Endothelial cell of umbilical vein (primary cell): ENCODE measurements at regions not wholly inside any gene's neighbourhood (a gene's known extent, or its start where the extent isn't known, plus 50 kb on each side); places are given as distances from the start of the nearest gene placed in this dataset.

ENCODE experiments used
- BruUV-seq: library from RNA; stranded (reverse); fragments of 400-500 nt; replicated peaks from 2 replicates; lab custom pipeline; 2021; lab: Mats Ljungman, UMichigan
- CTCF ChIA-PET: fragments of 300-600, 350-600 bp; sonication (Branson Sonifier 250); formaldehyde crosslinking; loops from one replicate; lab custom pipeline; 2021; ENCODE audit warnings: antibody characterized with exemption, inconsistent platforms; lab: Charles Lee
- POLR2A ChIA-PET: fragments of 300-600, 350-600 bp; sonication (Branson Sonifier 250); formaldehyde crosslinking; loops from one replicate; lab custom pipeline; 2021; ENCODE audit warnings: antibody characterized with exemption, inconsistent platforms; lab: Charles Lee
- DNase-seq: peaks from one replicate; pipeline ENCODE4 v3.0.0-alpha.2; 2011; ENCODE audit warnings: low read depth, low spot score
- FAIRE-seq: peaks from 2 replicates; lab custom pipeline; 2011; peaks lifted over from hg19 to GRCh38; lab: Jason Lieb, UNC
- H2AFZ ChIP-seq: 2 replicates; pipeline ENCODE4 v1.6.0; 2012; ENCODE audit warnings: low read depth, low read length, control low read depth, inconsistent platforms
- H3K27ac ChIP-seq: 2 replicates; pipeline ENCODE4 v1.5.1; 2011; ENCODE audit warnings: low read depth, mild to moderate bottlenecking, control low read depth, low read length, moderate library complexity; ENCODE audit not compliant: insufficient read depth
- H3K27me3 ChIP-seq, 2 experiments: 2 replicates each; pipeline versions ENCODE4 v1.6.0 to v1.6.1; 2011; ENCODE audit warnings: low read length in 2 of 2, mixed read lengths in 1 of 2; ENCODE audit not compliant: control insufficient read depth in 2 of 2, insufficient read depth in 2 of 2
- H3K36me3 ChIP-seq, 2 experiments: 2 replicates in 1 of 2; 3 replicates in 1 of 2; pipeline ENCODE4 v1.5.1; 2011; ENCODE audit warnings: low read length in 2 of 2, mild to moderate bottlenecking in 1 of 2, moderate library complexity in 1 of 2; ENCODE audit not compliant: control insufficient read depth in 2 of 2, insufficient read depth in 2 of 2; ENCODE audit errors: extremely low read depth in 1 of 2
- H3K4me1 ChIP-seq: 3 replicates; pipeline ENCODE4 v1.5.1; 2011; ENCODE audit warnings: mild to moderate bottlenecking, low read length; ENCODE audit not compliant: control insufficient read depth, insufficient read depth; ENCODE audit errors: extremely low read depth
- H3K4me2 ChIP-seq: 2 replicates; pipeline ENCODE4 v1.6.1; 2011; ENCODE audit warnings: low read length, control low read depth, mixed read lengths; ENCODE audit not compliant: insufficient read depth
- H3K4me3 ChIP-seq, 3 experiments: fragments of 200-600 bp in 1 of 3; sonication (generic), shearing (Covaris generic) in 1 of 3; replicated peaks in 1 of 3; 2 replicates each; pipeline ENCODE4 v1.5.1; 2011 to 2016; ENCODE audit warnings: control low read depth in 3 of 3, low read length in 3 of 3, mild to moderate bottlenecking in 2 of 3, inconsistent platforms in 1 of 3, low read depth in 1 of 3, moderate library complexity in 1 of 3; ENCODE audit not compliant: insufficient read depth in 1 of 3
- H3K79me2 ChIP-seq: 2 replicates; pipeline ENCODE4 v1.6.0; 2012; ENCODE audit warnings: low read length, inconsistent platforms; ENCODE audit not compliant: control insufficient read depth, insufficient read depth
- H3K9ac ChIP-seq: replicated peaks from 2 replicates; pipeline ENCODE3; 2011; ENCODE audit warnings: low read length, control low read depth; ENCODE audit not compliant: insufficient read depth; ENCODE audit errors: extremely low read depth
- H3K9me1 ChIP-seq: replicated peaks from 3 replicates; pipeline ENCODE4 v1.6.0; 2011; ENCODE audit warnings: mild to moderate bottlenecking, low read length; ENCODE audit not compliant: control insufficient read depth, insufficient read depth; ENCODE audit errors: extremely low read depth
- H3K9me3 ChIP-seq: replicated peaks from 2 replicates; pipeline ENCODE4 v1.5.1; 2012; ENCODE audit warnings: low read length, inconsistent platforms; ENCODE audit not compliant: control insufficient read depth, insufficient read depth
- H4K20me1 ChIP-seq: replicated peaks from 2 replicates; pipeline ENCODE3; 2011; ENCODE audit warnings: mild to moderate bottlenecking, low read length; ENCODE audit not compliant: control insufficient read depth, insufficient read depth; ENCODE audit errors: extremely low read depth
- EZH2 ChIP-seq: IDR thresholded peaks from 2 replicates; pipeline ENCODE4 v1.6.1; 2012; ENCODE audit warnings: borderline replicate concordance, low read depth, mild to moderate bottlenecking, moderate library complexity, low read length, inconsistent platforms; ENCODE audit not compliant: severe bottlenecking
- FOS ChIP-seq: IDR thresholded peaks from 2 replicates; pipeline ENCODE4 v1.6.1; 2011; ENCODE audit warnings: mild to moderate bottlenecking, low read length, moderate library complexity, borderline replicate concordance; ENCODE audit not compliant: insufficient read depth
- GATA2 ChIP-seq: IDR thresholded peaks from 2 replicates; pipeline ENCODE4 v1.7.0; 2011; ENCODE audit warnings: low read depth, mild to moderate bottlenecking, moderate library complexity, mixed read lengths, low read length; ENCODE audit not compliant: insufficient read length, insufficient read depth
- JUN ChIP-seq: IDR thresholded peaks from 2 replicates; pipeline ENCODE4 v1.6.1; 2011; ENCODE audit warnings: borderline replicate concordance, low read depth; ENCODE audit not compliant: insufficient read length, insufficient read depth
- dilution Hi-C: fragments of 300-500 bp; cut with MboI; formaldehyde crosslinking; loops from one replicate; pipeline ENCODE4 v1.15.0; 2019; ENCODE audit warnings: low sequenced_read_pairs; ENCODE audit not compliant: extremely low pct_ligation_motif_present
- intact Hi-C: fragments of 100-400 bp; cut with micrococcal nuclease; formaldehyde crosslinking; loops from one replicate; pipeline ENCODE4 v1.10.0; 2022
- TF ChIP-seq, protein P1 (sequence below), 2 donors: IDR thresholded peaks; 1 replicate in 1 of 2; 2 replicates in 1 of 2; pipeline ENCODE4 v1.5.1; 2011; ENCODE audit warnings: low read length in 2 of 2, mild to moderate bottlenecking in 2 of 2, moderate library complexity in 2 of 2, control low read depth in 1 of 2, inconsistent platforms in 1 of 2, low read depth in 1 of 2; ENCODE audit not compliant: insufficient read depth in 1 of 2; ENCODE audit errors: extremely low read depth in 1 of 2

DNA sequence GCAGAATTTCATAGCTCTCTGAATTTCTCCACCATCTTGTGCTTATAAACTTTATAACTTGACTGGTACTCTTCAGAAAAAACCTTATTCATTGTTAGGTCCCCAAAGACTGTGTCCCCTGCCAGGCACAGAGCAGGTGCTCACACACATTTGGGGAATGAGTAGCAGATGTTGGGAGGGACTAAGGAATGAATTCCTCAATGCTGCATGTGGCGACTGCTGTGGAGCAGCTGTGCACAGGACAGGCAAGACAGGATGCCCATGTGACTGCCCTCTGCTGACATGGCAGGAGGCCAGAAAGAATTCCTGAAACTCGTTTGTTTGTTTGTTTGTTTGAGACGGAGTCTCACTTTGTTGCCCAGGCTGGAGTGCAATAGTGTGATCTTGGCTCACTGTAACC, 122.3 kb upstream of the ITGA6 start:
- Histone ChIP-seq H3K36me3 (no peaks in the 10 kb centered on the region), H3K4me1 (peaks cover 17% of the 10 kb centered on the region), H2AFZ (no peak overlapping the region), H3K9me3 (no peaks in the 10 kb centered on the region), H3K27ac (no peak overlapping the region), H3K4me2 (no peak overlapping the region), H3K27me3 (no peaks in the 10 kb centered on the region), H3K9me1 (no peaks in the 10 kb centered on the region), H4K20me1 (no peaks in the 10 kb centered on the region), H3K79me2 (no peaks in the 10 kb centered on the region), H3K4me3 (no peak overlapping the region), H3K9ac (no peak overlapping the region)
- POLR2A ChIA-PET: no interaction called here
- DNase-seq (no peak), FAIRE-seq (no peak)
- CTCF ChIA-PET: no interaction called here
- TF ChIP-seq JUN (no peak), FOS (no peak), EZH2 (no peak), GATA2 (no peak)
- TF ChIP-seq, protein P1, sequence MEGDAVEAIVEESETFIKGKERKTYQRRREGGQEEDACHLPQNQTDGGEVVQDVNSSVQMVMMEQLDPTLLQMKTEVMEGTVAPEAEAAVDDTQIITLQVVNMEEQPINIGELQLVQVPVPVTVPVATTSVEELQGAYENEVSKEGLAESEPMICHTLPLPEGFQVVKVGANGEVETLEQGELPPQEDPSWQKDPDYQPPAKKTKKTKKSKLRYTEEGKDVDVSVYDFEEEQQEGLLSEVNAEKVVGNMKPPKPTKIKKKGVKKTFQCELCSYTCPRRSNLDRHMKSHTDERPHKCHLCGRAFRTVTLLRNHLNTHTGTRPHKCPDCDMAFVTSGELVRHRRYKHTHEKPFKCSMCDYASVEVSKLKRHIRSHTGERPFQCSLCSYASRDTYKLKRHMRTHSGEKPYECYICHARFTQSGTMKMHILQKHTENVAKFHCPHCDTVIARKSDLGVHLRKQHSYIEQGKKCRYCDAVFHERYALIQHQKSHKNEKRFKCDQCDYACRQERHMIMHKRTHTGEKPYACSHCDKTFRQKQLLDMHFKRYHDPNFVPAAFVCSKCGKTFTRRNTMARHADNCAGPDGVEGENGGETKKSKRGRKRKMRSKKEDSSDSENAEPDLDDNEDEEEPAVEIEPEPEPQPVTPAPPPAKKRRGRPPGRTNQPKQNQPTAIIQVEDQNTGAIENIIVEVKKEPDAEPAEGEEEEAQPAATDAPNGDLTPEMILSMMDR (IDR thresholded peaks at IDR 0.05; ENCODE audit: extremely low read depth in 1 of 2, insufficient read depth in 1 of 2, low read depth in 1 of 2, low read length in 2 of 2): no peak
- dilution Hi-C loops (no loop called here), intact Hi-C loops (loop anchor here (5.0 kb wide), 3 partner anchors 73 to 157 kb away; no protein-coding TSS in a partner anchor)
- BruUV-seq: no TSS peak
